SU-DHL-6 (cell line): ENCODE measurements at regions not wholly inside any gene's neighbourhood (a gene's known extent, or its start where the extent isn't known, plus 50 kb on each side); places are given as distances from the start of the nearest gene placed in this dataset.

Experiments
- CTCF ChIP-seq: fragments of 200-600 bp; sonication (generic); IDR thresholded peaks from one replicate; pipeline ENCODE4 v1.5.1; 2017; ENCODE audit warnings: antibody characterized with exemption, mild to moderate bottlenecking, low read length, moderate library complexity; ENCODE audit not compliant: insufficient read depth, poor library complexity, severe bottlenecking
- EZH2phosphoT487 ChIP-seq: fragments of 200-600 bp; sonication (generic), shearing (Covaris generic); conservative IDR thresholded peaks from 2 replicates; pipeline ENCODE4 v1.6.1; 2018; ENCODE audit warnings: mild to moderate bottlenecking, antibody characterized with exemption, low read length, moderate library complexity, mixed read lengths

- no peak for TF ChIP-seq CTCF
- TF ChIP-seq EZH2phosphoT487: no peak
Measured at GRCh38 chr4:180950377-180950776, 1292.8 kb upstream of the TENM3 start.
